ENCODE measurements at regions not wholly inside any gene's neighbourhood (a gene's known extent, or its start where the extent isn't known, plus 50 kb on each side); places are given as distances from the start of the nearest gene placed in this dataset.

DNA sequence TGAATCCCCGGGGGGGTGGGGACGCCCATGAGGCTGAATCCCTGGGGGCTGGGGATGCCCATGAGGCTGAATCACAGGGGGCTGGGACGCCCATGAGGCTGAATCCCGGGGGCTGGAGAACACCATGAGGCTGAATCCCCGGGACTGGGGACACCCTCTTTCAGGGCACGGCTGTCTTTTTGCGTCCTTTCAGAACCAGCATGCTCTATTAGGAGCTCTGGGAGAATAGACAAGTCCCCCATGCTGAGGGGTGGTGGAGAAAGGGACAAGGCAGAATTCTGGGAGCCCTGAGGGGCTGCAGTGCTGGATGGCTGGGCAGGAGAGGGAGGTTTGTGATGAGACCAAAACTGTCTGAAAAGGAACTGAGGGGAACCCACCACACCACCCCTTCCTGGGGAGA is 257.3 kb upstream of the TCERG1L start:
- no peak for TF ChIP-seq POLR2A (IDR thresholded peaks at IDR 0.05)
- TF ChIP-seq, protein P1, sequence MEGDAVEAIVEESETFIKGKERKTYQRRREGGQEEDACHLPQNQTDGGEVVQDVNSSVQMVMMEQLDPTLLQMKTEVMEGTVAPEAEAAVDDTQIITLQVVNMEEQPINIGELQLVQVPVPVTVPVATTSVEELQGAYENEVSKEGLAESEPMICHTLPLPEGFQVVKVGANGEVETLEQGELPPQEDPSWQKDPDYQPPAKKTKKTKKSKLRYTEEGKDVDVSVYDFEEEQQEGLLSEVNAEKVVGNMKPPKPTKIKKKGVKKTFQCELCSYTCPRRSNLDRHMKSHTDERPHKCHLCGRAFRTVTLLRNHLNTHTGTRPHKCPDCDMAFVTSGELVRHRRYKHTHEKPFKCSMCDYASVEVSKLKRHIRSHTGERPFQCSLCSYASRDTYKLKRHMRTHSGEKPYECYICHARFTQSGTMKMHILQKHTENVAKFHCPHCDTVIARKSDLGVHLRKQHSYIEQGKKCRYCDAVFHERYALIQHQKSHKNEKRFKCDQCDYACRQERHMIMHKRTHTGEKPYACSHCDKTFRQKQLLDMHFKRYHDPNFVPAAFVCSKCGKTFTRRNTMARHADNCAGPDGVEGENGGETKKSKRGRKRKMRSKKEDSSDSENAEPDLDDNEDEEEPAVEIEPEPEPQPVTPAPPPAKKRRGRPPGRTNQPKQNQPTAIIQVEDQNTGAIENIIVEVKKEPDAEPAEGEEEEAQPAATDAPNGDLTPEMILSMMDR (IDR thresholded peaks at IDR 0.05), result no peak
